ENCODE measurements at regions not wholly inside any gene's neighbourhood (a gene's known extent, or its start where the extent isn't known, plus 50 kb on each side); places are given as distances from the start of the nearest gene placed in this dataset.

- Histone ChIP-seq H4K91ac (replicated peaks; ENCODE audit: insufficient read length, low read length) (no peak overlapping the region), H3K36me3 (ENCODE audit: control insufficient read depth in 2 of 4, insufficient read depth in 4 of 4, low read length in 3 of 4) (no peaks in the 10 kb centered on the region), H2AFZ (ENCODE audit: low read length) (no peak overlapping the region), H3K27me3 (replicated peaks in 1 of 4; ENCODE audit: control insufficient read depth in 3 of 4, extremely low read depth in 1 of 4, insufficient read depth in 3 of 4, low read length in 3 of 4) (no peaks in the 10 kb centered on the region), H4K8ac (ENCODE audit: extremely low read depth, insufficient read depth, low read length) (no peak overlapping the region), H3K4me1 (replicated peaks in 1 of 4; ENCODE audit: control insufficient read depth in 3 of 4, insufficient read depth in 4 of 4, low read length in 3 of 4) (no peaks in the 10 kb centered on the region), H3K56ac (replicated peaks; ENCODE audit: insufficient read length, low read depth, low read length) (no peak overlapping the region), H2BK12ac (ENCODE audit: low read depth, low read length) (no peak overlapping the region), H3K4me2 (ENCODE audit: insufficient read depth in 1 of 2, low read depth in 2 of 2, low read length in 2 of 2) (no peak overlapping the region), H2BK5ac (ENCODE audit: low read depth, low read length) (no peak overlapping the region), H4K5ac (ENCODE audit: insufficient read length, low read depth, low read length) (no peak overlapping the region), H3K27ac (ENCODE audit: low read depth, low read length) (no peak overlapping the region), H3K23ac (ENCODE audit: insufficient read length) (no peak overlapping the region), H3K23me2 (ENCODE audit: low read depth, low read length) (no peaks in the 10 kb centered on the region), H3K79me1 (ENCODE audit: low read depth, low read length) (no peaks in the 10 kb centered on the region), H3K14ac (ENCODE audit: insufficient read length) (no peak overlapping the region), H3K9ac (replicated peaks in 1 of 4; ENCODE audit: extremely low read depth in 1 of 4, low read depth in 3 of 4, low read length in 3 of 4) (no peak overlapping the region), H3K4me3 (ENCODE audit: extremely low read depth in 1 of 4, insufficient read depth in 2 of 4, low read depth in 3 of 4, low read length in 4 of 4) (no peak overlapping the region), H3K9me3 (ENCODE audit: insufficient read depth in 2 of 2, low read depth in 1 of 2, low read length in 1 of 2) (no peaks in the 10 kb centered on the region), H3K18ac (ENCODE audit: extremely low read depth, low read length) (no peak overlapping the region), H2BK15ac (ENCODE audit: low read length) (no peak overlapping the region), H2BK20ac (ENCODE audit: low read length) (no peak overlapping the region), H2BK120ac (replicated peaks; ENCODE audit: low read depth, low read length) (no peak overlapping the region), H3K79me2 (ENCODE audit: control insufficient read depth in 1 of 2, insufficient read depth in 2 of 2, low read length in 2 of 2) (no peaks in the 10 kb centered on the region), H3K4ac (replicated peaks; ENCODE audit: insufficient read length, low read depth, low read length) (no peak overlapping the region), H4K20me1 (replicated peaks in 1 of 2; ENCODE audit: control insufficient read depth in 1 of 2, insufficient read depth in 2 of 2, low read length in 2 of 2) (no peaks in the 10 kb centered on the region), H2AK5ac (ENCODE audit: low read depth, low read length) (no peak overlapping the region)
- FAIRE-seq (no peak), DNase-seq (ENCODE audit: low read depth in 1 of 2, low spot score in 2 of 2) (no peak)
- ChIA-PET POLR2A (ENCODE audit: partially characterized antibody) (no interaction called here), CTCF (ENCODE audit: partially characterized antibody) (interaction anchor here (1.2 to 2.6 kb wide), 4 partner anchors 7 to 128 kb away, joined by 4 to 12 read pairs (median 7); no protein-coding TSS in a partner anchor)
- TF ChIP-seq TAF7 (optimal IDR thresholded peaks at IDR 0.05; ENCODE audit: borderline replicate concordance, low read depth, low read length), result no peak
- TF ChIP-seq CTBP2 (IDR thresholded peaks at IDR 0.05; ENCODE audit: borderline replicate concordance, insufficient read depth, insufficient read length, low read length), result no peak
- TF ChIP-seq TEAD4 (IDR thresholded peaks at IDR 0.05; ENCODE audit: low read depth, low read length), result no peak
- TF ChIP-seq TAF1 (IDR thresholded peaks at IDR 0.05; ENCODE audit: low read depth, low read length), result no peak
- no peak for TF ChIP-seq SP1 (IDR thresholded peaks at IDR 0.05; ENCODE audit: low read depth, low read length)
- no peak for TF ChIP-seq E2F6 (IDR thresholded peaks at IDR 0.05)
- no peak for TF ChIP-seq GTF2F1 (IDR thresholded peaks at IDR 0.05; ENCODE audit: borderline replicate concordance, low read depth, low read length)
- TF ChIP-seq HDAC2 (IDR thresholded peaks at IDR 0.05; ENCODE audit: borderline replicate concordance in 1 of 2, low read depth in 2 of 2, low read length in 2 of 2), result no peak
- TF ChIP-seq NRF1 (IDR thresholded peaks at IDR 0.05; ENCODE audit: low read depth, low read length), result no peak
- TF ChIP-seq GABPA (IDR thresholded peaks at IDR 0.05; ENCODE audit: borderline replicate concordance, insufficient read depth, low read length), result no peak
- TF ChIP-seq POU5F1 (IDR thresholded peaks at IDR 0.05; ENCODE audit: low read depth, low read length), result no peak
- TF ChIP-seq JUN (IDR thresholded peaks at IDR 0.05; ENCODE audit: low read depth, low read length), result no peak
- no peak for TF ChIP-seq BRCA1 (IDR thresholded peaks at IDR 0.05; ENCODE audit: low read depth, low read length)
- 88% methylated on average over 6 of the region's 6 CpGs; no CpG with 5 or more reads in 1 of the 2 experiments for WGBS, 2 experiments (ENCODE audit: extremely low coverage in 1 of 2, insufficient coverage in 1 of 2, insufficient read length in 1 of 2, insufficient replicate concordance in 2 of 2, low coverage in 1 of 2, low lambda C conversion rate in 2 of 2, missing lambda C conversion rate in 1 of 2)
Observed at GRCh38 chr5:38681966-38682365, 125.5 kb upstream of the LIFR start.

Measured in H1 (cell line).